Ammon's horn (tissue), 1 donor: ENCODE measurements at regions not wholly inside any gene's neighbourhood (a gene's known extent, or its start where the extent isn't known, plus 50 kb on each side); places are given as distances from the start of the nearest gene placed in this dataset.

Experiments used
- DNase-seq: peaks from one replicate; pipeline ENCODE4 v3.0.0-alpha.2; 2016; ENCODE audit warnings: low spot score

DNA sequence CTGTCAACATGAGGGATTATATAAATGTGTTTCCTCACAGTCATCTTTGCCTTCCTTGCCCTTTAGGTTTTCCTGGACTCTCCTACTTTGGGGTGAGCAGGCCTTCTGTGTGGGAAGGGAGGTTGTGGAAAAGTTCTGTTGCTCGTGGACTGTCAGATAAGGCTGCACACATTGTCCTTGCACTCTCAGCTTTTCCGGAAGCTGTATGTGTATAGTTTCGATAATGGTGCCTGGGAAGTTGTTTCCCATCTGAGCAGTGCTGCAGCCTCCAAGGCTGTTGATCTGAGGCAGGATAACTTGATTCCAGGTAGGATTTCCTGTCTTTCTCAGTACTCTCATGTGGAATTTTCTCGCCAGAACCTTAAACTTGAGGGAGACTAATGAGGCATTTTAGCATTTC lies 297.8 kb upstream of the AZI2 start:
- no peak for DNase-seq

DNA sequence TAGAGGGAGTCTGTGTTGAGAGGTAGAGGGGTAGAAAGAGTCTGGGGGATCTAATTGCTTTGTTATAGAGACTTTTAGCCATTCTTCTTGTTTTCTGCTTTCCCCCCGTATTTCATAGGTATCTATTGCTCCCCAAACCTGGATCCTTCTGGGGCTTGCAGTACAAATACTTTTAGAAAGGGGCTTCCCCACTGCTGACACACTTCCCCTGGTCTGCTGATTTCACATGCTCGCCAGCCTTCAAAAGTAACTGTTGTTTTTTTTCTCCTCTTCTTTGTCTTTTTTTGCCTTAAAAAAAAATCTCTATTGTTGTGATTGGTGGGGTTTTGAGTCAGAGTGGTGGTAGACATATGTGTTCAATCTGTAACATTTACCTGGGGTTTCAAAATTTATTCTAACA lies 300.6 kb upstream of the AZI2 start:
- DNase-seq, result no peak

DNA sequence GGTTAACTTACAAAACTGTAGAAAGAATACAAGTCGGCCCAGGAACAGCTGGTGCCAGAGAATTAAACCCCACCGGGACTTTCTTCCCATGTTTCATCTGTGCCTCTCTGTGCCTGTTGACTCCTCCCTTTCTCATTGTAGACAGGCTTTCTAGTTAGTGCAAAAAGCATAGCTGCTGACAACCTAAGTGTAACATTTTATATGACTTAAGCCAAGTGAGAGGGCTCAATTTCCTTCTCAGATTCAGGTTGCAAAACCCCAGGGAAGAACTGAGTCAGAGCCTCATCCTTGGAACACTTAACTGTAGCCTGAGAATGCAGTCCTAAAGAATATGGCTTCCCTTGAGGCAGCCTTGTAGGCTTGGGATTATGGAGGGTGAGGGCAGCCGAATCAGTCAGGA lies 302.5 kb upstream of the AZI2 start:
- no peak for DNase-seq

DNA sequence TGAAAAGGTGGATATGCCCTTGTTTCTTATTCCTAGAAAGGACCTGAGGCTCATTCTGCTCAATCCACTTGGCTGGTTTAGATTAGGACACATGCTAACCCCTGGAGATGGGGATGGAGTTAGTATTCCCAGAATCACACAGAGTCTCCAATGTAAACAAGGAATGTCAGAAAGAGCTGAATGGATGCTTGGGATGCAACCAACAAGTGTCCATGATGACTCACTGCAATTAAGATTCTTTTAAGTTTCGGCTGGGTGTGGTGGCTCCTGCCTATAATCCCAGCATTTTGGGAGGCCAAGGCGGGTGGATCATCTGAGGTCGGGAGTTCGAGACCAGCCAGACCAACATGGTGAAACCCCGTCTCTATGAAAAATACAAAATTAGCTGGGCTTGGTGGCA lies 315.5 kb upstream of the AZI2 start:
- DNase-seq, result no peak

DNA sequence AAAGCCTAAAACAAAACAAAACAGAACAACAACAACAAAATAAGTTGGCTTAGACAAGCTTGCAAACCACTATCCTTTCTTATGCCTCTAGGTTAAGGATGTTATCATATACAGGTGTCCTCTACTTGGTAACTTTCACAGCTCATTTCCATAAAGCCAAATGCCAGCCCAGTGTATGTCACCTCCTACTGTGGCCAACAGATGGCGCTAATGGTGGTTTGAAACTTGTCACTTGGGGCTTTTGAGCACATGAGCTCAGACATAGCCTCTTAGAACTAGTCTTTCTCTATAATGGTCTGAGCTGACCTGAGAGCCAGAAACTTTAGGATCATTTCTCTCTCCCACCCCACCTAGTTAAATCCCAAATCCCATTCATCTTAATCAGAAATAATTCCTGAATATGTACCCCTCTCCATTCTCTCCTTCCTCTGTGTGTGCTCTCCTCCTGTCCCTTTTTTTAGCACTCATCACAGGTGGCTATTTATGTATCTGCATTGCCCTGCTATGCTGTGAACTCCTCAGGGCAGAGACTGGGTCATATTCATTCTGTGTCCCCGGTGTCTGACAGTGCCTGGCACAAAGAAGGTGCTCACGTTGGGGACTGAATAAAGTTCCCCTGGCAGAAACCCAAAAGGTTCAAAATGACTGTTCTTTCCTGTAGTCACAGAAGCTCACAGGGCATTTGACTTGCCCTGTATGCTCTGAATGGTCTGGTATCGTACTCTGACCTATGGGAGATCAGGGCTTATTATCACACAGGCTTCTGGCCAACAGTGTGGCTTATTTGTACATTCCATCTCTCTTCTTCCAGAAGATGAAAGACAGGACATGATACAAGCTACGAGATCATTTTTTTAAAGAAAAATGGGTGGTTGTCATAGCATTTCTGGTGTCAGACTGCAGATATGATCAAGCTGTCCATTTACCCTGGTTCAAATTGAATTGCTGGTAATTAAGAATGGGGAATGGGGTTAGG lies 319.3 kb upstream of the AZI2 start:
- peak; percentile 72 for DNase-seq

DNA sequence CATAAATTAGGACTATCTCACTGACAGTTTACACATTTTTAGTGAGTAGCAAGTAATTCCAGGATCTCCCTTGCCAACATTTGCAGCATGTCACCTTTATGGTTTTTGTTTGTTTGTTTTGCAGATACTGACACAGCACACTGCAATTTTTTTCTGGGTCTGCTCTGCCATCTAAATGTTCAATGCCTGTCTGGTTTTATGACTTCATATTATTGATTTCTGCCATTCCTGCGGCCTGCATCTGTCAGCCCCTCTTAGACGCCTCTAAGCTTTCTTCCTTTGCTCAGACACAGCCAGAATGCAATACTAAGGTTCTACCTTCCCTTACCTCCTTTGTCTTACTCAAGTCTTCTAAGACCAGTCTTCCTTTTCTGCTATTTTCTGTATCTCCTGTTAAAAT lies 321.2 kb upstream of the AZI2 start:
- no peak for DNase-seq

DNA sequence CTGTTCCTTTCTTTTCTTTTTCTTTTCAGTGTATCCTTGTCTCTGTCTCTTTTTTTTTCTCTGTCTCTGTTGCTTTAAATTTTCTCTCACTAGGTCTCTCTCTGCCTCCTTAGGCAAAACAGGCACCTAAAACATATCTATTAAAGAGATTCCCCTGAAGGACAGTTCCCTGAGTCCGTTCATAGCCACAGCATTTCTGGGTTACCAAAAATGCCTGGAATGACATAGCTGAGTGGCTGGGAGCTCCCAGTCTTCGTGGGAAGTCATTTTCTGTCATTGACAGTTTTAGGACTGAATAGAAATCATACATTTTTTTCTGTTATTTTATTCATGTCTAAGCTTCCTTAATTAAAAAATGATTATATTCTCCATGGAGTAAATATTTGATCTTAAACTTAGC lies 323.8 kb upstream of the AZI2 start:
- no peak for DNase-seq

DNA sequence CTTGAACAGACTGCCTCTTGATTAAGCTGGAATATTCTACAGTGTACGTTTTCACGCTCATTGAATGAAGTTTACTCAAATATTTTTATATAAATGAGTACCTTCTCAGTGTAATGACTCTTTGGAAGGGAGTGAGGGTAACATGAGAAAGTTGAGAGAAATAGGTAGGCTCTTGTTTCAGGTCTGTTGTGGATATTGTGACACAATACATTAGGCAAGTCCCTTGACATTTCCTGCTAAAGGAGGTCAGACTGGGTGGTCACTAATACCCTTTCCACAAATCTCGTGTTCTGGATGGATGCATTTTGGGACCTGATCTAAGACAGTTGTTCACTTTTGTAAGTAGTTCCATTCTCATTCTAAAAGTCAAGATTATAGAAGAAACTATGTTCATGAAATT lies 324.8 kb upstream of the AZI2 start:
- no peak for DNase-seq

DNA sequence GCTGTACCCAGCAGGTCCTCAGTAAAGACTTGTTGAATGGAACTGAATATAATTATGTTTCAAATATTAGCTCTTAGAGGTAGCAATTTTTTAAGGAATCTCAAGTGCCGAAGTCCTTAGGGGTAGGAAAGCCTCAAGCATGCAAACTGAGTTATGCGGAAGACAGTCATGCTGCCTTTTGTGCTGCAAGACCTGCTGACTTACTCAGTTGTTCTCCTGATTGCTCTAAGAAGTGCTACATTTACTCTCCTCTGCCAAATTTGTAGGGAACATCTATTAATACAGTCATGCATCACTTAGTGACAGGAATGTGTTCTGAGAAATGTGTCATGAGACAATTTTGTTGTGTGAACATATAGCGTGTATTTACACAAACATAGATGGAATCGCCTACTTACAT lies 325.6 kb upstream of the AZI2 start:
- DNase-seq, result no peak

DNA sequence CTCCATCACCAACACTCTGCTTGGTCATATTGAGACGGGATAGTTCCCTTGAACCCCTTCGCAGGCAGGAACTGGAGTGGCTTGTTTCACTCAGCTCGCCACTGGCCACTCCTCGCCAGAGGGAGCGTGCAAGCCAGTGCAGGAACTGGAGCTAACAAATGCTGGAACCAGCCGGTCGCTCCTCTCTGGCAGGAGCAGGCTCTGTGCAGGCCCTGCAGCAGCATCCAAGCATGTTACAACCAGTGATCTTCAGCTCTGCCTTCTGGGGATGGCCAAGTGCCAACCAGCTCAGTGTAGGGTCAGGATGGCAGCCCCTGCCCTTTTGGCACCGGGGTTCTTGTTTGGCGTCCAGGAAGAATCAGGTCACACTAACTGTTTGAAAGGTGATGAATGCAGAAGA lies 329.0 kb upstream of the AZI2 start:
- DNase-seq, result peak; percentile 28

DNA sequence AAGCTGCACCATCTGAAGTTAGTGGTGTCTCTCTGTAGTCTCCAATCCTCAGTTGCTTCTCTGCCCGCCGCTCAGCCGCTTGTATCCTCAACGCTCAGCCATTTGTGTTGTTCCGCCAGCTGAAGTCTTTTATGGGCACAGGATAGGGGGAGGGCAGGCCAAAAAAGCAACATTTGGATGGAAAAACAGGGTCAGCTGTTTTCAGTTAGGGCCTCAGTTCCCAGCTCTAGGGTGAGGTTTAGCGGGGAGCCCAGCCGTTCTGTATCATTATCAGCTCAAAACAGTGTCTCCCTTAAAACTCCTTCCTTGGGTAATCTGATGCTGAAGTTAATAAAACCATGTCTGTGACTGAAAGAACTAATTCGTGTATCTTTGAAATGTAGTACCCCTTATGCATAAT lies 329.5 kb upstream of the AZI2 start:
- DNase-seq, result peak; percentile 17

DNA sequence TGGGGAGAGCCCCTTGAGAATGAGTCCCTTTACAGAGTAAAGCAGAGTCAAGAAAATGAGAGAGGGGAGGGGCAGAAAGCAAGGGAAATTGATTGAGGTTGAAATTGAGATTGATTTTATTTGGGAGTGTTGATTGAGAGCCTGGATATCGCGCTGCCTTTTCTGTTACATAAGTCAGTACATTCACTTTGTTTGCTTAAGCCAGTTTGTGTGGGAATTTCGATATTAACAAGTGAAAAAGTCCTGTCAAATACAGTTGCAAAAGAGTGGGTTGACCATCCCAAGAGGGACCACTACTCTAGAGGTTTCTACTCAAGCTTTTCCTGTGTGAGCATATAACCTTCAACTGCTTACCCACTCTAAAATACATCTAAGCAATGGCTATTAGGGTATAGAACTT lies 331.4 kb upstream of the AZI2 start:
- no peak for DNase-seq

DNA sequence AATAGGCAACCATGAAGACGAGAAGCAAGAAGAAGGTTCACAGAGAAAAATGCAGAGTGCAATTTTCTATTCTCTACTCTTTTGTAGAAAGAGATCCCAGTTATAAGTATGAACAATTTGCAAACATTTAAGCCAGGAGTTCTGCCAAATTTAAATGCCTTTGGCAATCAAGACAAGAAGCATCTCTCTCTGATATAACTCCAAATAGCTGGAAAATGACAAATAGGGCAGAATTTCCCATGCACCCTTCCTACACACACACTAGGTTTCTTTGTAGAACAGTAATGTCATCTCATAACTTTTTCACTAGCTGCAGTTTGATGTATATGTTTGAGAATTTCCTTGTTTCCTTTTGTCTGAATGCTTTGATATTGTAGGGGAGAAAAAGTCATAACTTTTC lies 333.5 kb upstream of the AZI2 start:
- no peak for DNase-seq

DNA sequence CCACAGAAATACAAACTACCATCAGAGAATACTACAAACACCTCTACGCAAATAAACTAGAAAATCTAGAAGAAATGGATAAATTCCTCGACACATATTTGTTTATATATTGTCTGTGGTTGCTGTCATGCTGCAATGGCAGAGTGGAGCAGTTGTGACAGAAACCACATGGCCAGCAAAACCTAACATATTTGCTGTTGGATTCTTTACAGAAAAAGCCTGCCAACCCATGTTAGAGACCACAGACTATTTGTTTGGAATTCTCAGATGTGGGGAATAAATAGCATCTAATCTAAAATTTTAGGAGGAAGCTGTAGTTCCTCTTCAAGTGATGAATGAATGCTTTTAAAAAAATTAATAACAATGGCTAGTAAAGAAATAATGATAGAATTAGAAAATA lies 341.6 kb upstream of the AZI2 start:
- no peak for DNase-seq

DNA sequence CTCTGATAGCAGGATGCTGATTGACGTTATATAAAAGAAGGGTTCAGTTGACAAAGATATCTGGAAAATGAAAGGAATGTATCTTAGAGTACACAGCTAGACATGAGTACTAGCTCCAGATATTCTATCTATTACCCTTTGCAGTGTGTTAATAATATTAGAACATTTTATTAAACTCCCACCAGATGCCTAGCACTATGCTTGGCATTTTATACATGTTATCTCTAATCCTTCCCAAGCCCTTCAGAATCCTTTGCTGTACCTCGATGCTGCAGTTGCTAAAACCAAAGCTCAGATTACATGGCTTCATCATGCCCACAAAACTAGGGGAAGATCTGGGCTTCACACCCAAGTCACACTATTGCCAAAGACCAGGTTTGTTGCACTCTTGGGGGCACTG lies 350.1 kb upstream of the AZI2 start:
- no peak for DNase-seq

DNA sequence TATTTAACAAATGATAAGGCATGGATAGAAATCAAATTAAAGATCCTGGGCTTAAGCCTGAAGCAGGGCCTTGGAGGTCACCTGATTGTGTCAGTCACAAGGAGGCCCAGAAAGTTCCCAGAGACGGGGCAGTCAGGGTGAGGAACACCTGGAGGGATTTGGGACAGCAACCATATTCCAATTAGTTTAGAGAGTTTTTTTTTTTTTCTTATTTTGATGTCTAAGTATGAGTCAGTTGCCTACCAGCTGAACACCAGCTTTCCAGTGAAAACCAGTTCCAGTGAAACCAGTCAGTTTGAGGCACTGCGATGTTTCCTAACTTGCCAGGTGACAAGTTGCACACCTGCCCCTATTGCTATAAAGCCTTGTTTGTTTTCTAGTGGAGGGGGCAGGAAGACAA lies 350.7 kb upstream of the AZI2 start:
- DNase-seq, result no peak

DNA sequence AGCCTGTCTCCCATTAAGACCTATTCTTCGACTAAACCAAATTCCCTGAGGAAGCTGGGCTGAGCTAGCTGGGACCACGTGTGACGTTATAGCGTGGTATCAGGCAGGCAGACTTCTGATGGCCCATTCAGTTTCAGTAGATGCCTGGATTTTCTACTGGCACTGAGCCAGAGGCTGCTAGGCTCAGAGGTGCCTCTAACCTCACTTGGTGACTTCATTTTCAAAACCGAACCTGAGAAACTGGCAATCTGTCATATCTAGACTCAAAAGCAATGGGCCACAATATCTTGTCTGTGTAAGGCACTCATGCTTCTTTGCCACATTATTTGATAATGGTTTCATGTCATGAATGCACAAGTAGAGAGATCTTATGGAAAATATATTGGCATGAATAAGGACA lies 352.1 kb upstream of the AZI2 start:
- no peak for DNase-seq

DNA sequence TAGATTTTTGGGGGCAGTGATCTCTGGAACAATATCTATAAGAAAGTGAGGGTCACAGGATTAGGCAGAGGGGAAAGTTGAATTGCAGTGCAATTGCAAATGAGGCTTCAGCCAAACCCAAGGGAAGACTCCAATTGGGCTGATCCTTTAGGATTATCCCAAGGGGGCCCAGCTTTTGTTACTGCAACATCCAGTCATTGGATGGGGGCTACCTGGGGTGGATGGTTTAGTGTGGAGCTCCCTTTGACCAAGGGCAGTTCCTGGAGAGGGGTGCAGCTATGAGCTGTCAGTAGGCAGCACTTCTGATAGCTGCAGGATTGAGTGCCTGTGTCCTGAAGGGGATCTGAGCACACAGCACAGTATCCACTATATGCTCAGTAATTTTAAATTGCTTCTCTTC lies 355.2 kb upstream of the AZI2 start:
- no peak for DNase-seq

DNA sequence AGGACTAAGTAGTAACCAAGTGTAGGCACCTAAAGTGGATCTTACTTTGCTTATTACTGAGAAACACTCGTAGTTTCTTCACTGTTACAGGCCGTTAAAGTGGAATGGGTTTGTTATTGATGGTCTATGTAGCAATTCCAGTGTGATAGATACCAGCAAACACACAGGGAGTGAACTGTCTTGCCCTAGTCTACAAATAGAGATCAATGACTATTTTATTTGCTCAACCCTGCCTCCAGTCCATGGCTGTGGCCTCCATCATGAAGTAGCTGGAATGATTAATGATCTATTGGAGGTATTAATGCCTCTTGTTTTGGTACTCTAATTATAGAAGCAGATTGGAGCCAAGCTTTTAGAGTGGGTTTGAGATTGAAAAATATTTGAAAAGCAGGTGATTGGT lies 362.7 kb upstream of the AZI2 start:
- DNase-seq, result no peak

DNA sequence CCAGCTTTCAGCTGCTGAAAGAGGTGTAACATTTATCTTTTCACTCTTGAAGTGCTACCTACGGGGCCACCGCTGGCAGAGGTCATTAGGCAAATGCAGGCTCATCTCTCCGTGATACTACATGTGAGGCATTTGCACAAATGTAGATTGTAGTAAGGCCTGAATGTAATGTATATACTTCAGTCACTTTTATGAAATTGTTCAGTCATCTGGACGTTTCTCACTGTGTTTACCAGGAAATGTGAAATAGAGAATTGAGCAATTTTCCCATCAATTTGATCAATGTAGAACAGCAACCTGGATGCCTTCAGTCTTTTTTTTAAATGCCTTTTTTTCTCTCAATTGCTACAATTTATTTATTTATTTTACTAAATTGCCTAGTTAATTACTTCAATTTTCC lies 368.3 kb upstream of the AZI2 start:
- DNase-seq, result no peak

DNA sequence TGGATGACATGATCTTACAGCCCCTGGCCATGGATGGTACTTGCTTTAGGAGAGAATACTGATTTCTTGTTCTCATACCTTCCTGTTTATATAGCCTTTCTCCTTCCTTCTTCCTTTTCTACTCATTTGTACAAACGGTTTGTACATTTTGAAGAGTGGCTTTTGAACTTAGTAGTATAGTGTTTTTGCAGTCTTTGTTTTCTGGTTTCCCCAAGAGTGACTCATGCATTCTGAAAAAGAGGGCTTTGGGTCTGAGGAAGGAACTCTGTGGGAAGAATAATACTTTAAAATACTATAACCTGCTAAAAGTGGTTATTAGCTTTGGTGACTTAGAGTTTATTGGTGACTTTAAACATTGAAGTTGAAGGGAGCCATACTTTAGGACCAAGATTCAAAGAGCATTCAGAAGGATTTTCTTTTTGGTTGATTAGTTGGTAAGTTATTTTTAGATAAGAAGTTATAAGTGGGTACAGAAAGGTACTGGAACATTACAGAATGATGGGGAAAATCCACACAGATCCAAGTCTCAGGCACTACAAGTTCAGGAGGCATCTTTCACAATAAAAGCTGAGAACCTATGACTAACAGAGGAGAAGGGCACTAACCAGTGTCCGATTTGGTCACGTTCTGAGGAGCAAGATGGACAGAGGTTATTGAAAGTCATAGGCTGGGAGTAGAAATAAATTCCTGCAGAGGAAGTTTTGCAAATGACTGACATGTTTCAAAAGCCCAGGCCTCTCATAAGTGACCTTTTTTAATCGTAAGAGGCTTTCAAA lies 369.6 kb upstream of the AZI2 start:
- no peak for DNase-seq

DNA sequence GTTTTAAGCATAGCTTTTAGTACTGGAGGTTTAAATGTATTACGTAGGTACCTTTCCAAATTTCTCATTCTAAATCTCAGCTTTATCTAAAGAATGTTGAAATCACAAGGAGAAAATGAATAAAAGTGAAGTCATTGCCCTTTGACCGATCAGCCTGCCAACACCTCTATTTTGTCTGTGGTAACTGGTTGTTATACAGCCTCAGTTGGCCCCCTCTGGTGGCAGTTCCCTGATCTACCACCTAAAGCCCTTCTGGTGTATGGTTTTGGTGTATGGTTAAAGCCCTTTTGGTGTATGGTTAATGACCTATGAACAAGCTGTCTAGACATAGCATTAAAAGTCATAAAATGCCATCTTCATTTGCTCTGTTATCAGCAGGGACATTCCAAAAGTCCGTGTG lies 378.2 kb upstream of the AZI2 start:
- no peak for DNase-seq

DNA sequence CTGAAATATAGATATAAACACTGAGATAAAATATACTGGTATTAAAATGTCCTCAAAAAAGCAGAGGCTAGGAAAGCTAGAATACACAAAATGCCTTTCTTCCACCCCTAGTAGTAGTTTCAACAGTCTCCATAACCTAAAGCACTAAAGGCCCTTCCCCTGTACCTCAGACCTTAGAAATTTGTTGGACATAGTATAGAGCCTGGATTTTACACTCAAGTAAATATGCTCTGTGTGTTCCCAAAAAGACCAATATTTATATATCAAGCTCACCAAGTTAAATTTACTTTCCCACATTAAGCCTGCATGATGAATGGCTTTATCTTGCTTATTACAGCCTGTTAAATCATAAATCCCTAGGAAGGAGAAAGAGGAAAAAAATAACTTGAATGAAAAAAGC lies 378.7 kb upstream of the AZI2 start:
- DNase-seq, result no peak

DNA sequence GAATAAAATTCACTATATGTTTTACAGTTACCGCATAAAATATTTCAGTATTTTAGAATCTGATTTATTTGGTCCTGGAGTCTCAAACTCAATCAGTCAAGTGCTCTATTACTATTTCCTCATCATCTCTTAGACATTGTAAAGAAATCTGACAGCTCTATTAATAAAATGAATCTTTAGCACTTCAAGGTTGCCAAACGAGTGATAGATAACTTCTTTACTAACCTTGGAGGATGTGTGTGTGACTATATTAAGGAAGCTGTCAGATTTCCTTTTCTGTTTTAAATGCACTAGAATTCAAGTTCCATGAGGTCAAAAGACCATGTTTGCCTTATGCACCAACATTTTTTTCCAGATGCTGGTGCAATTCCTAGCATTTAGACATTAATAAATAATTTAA lies 389.8 kb upstream of the AZI2 start:
- DNase-seq, result no peak
